ENCODE measurements at regions not wholly inside any gene's neighbourhood (a gene's known extent, or its start where the extent isn't known, plus 50 kb on each side); places are given as distances from the start of the nearest gene placed in this dataset.

DNA sequence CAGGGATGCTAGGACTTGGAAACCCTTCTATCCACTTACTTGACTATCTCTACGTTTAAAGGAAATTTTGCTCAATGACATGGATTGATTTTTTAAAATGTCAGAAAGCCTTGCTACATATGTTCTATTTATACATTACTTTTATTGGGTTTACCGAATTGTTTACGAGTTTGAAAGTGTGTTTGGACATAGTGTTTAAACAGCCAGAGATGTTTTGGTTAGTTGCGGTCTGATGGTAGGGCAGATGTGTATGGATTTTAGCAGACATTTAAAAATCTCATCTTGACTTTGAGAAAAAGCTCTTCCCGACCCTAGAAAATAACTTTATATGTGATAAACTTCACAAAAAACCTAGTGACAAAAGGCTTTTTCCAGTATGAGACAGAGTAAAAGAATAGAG lies 513.7 kb downstream of the PLA2G4A start:
- Histone ChIP-seq H3K4me3 (ENCODE audit: low read depth in 1 of 3, low read length in 3 of 3) (no peak overlapping the region), H3K9ac (ENCODE audit: low read depth in 1 of 2, low read length in 2 of 2) (no peak overlapping the region), H3K27ac (ENCODE audit: low read depth in 1 of 2, low read length in 2 of 2) (no peak overlapping the region), H3K36me3 (ENCODE audit: control insufficient read depth in 4 of 4, insufficient read depth in 3 of 4, low read depth in 1 of 4, low read length in 3 of 4) (no peaks in the 10 kb centered on the region), H3K9me3 (ENCODE audit: control insufficient read depth in 4 of 4, low read length in 3 of 4) (no peaks in the 10 kb centered on the region), H3K4me1 (ENCODE audit: control insufficient read depth in 4 of 4, insufficient read depth in 4 of 4, low read length in 3 of 4) (no peaks in the 10 kb centered on the region), H3K27me3 (ENCODE audit: control insufficient read depth in 4 of 4, insufficient read depth in 4 of 4, low read length in 3 of 4) (no peaks in the 10 kb centered on the region)
- TF ChIP-seq, protein P1, sequence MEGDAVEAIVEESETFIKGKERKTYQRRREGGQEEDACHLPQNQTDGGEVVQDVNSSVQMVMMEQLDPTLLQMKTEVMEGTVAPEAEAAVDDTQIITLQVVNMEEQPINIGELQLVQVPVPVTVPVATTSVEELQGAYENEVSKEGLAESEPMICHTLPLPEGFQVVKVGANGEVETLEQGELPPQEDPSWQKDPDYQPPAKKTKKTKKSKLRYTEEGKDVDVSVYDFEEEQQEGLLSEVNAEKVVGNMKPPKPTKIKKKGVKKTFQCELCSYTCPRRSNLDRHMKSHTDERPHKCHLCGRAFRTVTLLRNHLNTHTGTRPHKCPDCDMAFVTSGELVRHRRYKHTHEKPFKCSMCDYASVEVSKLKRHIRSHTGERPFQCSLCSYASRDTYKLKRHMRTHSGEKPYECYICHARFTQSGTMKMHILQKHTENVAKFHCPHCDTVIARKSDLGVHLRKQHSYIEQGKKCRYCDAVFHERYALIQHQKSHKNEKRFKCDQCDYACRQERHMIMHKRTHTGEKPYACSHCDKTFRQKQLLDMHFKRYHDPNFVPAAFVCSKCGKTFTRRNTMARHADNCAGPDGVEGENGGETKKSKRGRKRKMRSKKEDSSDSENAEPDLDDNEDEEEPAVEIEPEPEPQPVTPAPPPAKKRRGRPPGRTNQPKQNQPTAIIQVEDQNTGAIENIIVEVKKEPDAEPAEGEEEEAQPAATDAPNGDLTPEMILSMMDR (IDR thresholded peaks at IDR 0.05; ENCODE audit: low read depth, low read length, missing input control): no peak
- DNase-seq (ENCODE audit: low spot score): no peak
- 66% methylated on average over 5 of the region's 5 CpGs for WGBS

DNA sequence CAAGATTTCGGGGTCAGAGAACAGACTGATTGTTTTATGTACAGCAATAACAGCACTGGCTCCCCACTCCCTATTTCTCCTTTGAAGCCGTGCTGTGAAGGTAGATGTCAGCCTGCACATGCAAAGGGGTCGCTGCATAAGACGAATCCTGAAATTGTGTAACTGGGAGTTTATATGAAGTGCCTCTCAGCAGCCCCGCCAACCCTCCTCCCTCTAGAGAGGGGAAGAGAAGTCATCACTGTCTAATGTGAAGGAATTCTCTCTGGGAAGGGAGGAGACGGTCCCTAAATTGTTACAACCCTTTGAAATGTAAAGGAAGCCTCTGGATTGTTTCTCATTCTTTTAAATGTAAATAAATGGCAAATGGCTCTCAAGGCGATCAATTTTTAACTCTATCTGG lies 545.3 kb downstream of the PLA2G4A start:
- no peak overlapping the region for H3K27ac ChIP-seq (ENCODE audit: low read depth in 1 of 2, low read length in 2 of 2)
- no peaks in the 10 kb centered on the region for H3K36me3 ChIP-seq (ENCODE audit: control insufficient read depth in 4 of 4, insufficient read depth in 3 of 4, low read depth in 1 of 4, low read length in 3 of 4)
- H3K9me3 ChIP-seq (ENCODE audit: control insufficient read depth in 4 of 4, low read length in 3 of 4): no peaks in the 10 kb centered on the region
- H3K4me3 ChIP-seq (ENCODE audit: low read depth in 1 of 3, low read length in 3 of 3): no peak overlapping the region
- no peaks in the 10 kb centered on the region for H3K4me1 ChIP-seq (ENCODE audit: control insufficient read depth in 4 of 4, insufficient read depth in 4 of 4, low read length in 3 of 4)
- no peak overlapping the region for H3K9ac ChIP-seq (ENCODE audit: low read depth in 1 of 2, low read length in 2 of 2)
- no peak for TF ChIP-seq EGR1 (IDR thresholded peaks at IDR 0.05; ENCODE audit: low read depth in 2 of 2)
- TF ChIP-seq FOXA1 (IDR thresholded peaks at IDR 0.05): no peak
- TF ChIP-seq, protein P2, sequence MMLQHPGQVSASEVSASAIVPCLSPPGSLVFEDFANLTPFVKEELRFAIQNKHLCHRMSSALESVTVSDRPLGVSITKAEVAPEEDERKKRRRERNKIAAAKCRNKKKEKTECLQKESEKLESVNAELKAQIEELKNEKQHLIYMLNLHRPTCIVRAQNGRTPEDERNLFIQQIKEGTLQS (IDR thresholded peaks at IDR 0.05): no peak
- no peak for TF ChIP-seq RXRA (IDR thresholded peaks at IDR 0.05)
- DNase-seq (ENCODE audit: low spot score): no peak
- peaks cover 0 to 2% (median 0%) of the 10 kb centered on the region in 4 donors for H3K27me3 ChIP-seq (ENCODE audit: control insufficient read depth in 4 of 4, insufficient read depth in 4 of 4, low read length in 3 of 4)
- WGBS: 46% methylated on average over 7 of the region's 7 CpGs

DNA sequence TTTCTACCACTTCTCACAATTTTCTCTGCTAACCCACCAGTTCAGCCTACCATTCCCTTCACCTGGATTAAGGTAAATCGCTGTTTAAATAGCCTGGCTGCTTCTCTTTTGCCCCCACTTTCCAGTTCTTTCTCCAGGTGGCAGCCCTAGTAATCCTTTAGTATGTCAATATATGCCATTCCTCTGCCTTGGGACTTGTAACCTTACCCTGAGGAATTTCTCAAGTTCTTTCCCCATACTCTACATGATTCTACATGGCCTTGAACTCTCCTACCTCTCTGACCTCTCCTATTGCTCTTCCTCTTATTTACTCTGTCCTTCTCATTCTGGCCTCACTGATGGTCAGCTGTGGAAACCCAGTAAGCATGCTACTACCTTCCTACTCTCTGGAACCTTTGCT lies 546.0 kb downstream of the PLA2G4A start:
- no peak overlapping the region for H3K27ac ChIP-seq (ENCODE audit: low read depth in 1 of 2, low read length in 2 of 2)
- no peaks in the 10 kb centered on the region for H3K36me3 ChIP-seq (ENCODE audit: control insufficient read depth in 4 of 4, insufficient read depth in 3 of 4, low read depth in 1 of 4, low read length in 3 of 4)
- H3K27me3 ChIP-seq (ENCODE audit: control insufficient read depth in 4 of 4, insufficient read depth in 4 of 4, low read length in 3 of 4): peaks cover 0 to 2% (median 0%) of the 10 kb centered on the region in 4 donors
- H3K4me1 ChIP-seq (ENCODE audit: control insufficient read depth in 4 of 4, insufficient read depth in 4 of 4, low read length in 3 of 4): no peaks in the 10 kb centered on the region
- no peak for DNase-seq (ENCODE audit: low spot score)
- H3K9me3 ChIP-seq (ENCODE audit: control insufficient read depth in 4 of 4, low read length in 3 of 4): no peaks in the 10 kb centered on the region
- 52% methylated on average over 1 of the region's 1 CpG for WGBS
- no peak overlapping the region for H3K9ac ChIP-seq (ENCODE audit: low read depth in 1 of 2, low read length in 2 of 2)
- TF ChIP-seq YY1 (IDR thresholded peaks at IDR 0.05): no peak
- TF ChIP-seq JUND (IDR thresholded peaks at IDR 0.05): no peak
- TF ChIP-seq HNF4G (IDR thresholded peaks at IDR 0.05): no peak
- TF ChIP-seq, protein P3, sequence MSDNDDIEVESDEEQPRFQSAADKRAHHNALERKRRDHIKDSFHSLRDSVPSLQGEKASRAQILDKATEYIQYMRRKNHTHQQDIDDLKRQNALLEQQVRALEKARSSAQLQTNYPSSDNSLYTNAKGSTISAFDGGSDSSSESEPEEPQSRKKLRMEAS (IDR thresholded peaks at IDR 0.05): no peak
- no peak for TF ChIP-seq TAF1 (conservative IDR thresholded peaks at IDR 0.05)
- TF ChIP-seq RAD21 (IDR thresholded peaks at IDR 0.05): no peak
- TF ChIP-seq, protein P4, sequence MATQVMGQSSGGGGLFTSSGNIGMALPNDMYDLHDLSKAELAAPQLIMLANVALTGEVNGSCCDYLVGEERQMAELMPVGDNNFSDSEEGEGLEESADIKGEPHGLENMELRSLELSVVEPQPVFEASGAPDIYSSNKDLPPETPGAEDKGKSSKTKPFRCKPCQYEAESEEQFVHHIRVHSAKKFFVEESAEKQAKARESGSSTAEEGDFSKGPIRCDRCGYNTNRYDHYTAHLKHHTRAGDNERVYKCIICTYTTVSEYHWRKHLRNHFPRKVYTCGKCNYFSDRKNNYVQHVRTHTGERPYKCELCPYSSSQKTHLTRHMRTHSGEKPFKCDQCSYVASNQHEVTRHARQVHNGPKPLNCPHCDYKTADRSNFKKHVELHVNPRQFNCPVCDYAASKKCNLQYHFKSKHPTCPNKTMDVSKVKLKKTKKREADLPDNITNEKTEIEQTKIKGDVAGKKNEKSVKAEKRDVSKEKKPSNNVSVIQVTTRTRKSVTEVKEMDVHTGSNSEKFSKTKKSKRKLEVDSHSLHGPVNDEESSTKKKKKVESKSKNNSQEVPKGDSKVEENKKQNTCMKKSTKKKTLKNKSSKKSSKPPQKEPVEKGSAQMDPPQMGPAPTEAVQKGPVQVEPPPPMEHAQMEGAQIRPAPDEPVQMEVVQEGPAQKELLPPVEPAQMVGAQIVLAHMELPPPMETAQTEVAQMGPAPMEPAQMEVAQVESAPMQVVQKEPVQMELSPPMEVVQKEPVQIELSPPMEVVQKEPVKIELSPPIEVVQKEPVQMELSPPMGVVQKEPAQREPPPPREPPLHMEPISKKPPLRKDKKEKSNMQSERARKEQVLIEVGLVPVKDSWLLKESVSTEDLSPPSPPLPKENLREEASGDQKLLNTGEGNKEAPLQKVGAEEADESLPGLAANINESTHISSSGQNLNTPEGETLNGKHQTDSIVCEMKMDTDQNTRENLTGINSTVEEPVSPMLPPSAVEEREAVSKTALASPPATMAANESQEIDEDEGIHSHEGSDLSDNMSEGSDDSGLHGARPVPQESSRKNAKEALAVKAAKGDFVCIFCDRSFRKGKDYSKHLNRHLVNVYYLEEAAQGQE (IDR thresholded peaks at IDR 0.05): no peak
- TF ChIP-seq FOXA2 (IDR thresholded peaks at IDR 0.05): no peak
- TF ChIP-seq, protein P2 (IDR thresholded peaks at IDR 0.05): no peak
- H3K4me3 ChIP-seq (ENCODE audit: low read depth in 1 of 3, low read length in 3 of 3): no peak overlapping the region

All from liver (tissue), 8 donors.